NCI-H2029 (cell line): ENCODE measurements at regions not wholly inside any gene's neighbourhood (a gene's known extent, or its start where the extent isn't known, plus 50 kb on each side); places are given as distances from the start of the nearest gene placed in this dataset.
"Not testable (repeated sequence)": the region's sequence is repeated elsewhere in the genome, so short reads cannot be mapped to it uniquely, and the experiment has no call there.

Source experiments
- DNase-seq: peaks from one replicate; lab custom pipeline; 2025; lab: John Stamatoyannopoulos, UW

DNA sequence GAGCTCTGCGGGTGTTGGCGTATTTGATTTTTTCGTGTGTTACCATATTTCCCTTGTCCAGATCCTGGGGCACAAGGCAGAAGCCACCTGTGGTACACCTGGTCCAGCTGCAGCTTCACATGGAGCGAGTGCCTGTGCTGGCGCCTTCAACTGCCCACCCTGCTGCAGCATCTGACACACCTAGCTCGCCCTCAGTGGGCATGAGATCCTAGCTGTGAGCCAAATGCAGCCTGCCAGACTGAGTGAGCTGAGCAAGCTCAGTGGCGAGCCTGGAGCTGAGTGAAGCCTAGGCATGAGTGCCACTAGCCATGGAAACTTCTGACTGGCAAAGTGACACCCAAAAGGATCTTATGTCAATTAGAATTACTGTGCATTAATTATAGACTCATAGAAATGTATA lies 1226.8 kb upstream of the FLRT2 start:
- DNase-seq: no peak

DNA sequence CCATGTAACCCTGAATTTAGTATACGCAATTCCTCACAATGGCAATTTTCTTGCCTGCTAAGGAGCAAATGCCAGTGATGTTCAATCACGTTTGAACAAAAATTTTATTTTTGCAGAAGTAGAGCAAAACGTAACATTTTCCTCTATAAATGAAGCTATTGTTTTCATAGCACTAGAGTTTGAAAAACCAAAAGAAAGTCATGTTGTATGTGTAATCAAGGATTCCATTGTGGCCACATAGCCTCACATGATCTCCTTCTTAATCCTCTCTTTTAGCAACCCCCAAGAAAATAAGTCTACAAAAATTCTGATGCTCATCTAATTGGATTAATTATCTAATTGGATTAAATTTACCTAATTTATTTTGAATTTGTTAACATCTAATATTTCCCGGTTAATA lies 1217.4 kb upstream of the FLRT2 start:
- no peak for DNase-seq

DNA sequence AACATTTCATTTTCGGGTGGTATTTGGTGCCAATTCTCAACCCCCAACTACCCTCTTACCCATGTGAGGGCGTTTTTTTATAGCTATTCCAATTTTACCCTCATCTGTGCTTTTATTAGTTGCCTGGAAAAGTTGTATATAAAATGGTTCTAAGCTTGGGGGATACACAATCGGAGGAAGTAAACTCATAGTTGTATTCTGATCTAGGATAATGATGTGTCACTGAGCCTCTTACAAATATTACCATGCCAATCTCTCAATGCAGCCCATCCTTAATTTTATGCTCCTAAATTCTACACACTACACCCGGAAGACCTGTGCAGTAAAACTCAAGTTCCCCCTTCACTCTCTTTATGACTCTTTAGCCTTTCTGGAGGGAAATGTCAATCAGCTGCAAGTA lies 1206.5 kb upstream of the FLRT2 start:
- DNase-seq: no peak

DNA sequence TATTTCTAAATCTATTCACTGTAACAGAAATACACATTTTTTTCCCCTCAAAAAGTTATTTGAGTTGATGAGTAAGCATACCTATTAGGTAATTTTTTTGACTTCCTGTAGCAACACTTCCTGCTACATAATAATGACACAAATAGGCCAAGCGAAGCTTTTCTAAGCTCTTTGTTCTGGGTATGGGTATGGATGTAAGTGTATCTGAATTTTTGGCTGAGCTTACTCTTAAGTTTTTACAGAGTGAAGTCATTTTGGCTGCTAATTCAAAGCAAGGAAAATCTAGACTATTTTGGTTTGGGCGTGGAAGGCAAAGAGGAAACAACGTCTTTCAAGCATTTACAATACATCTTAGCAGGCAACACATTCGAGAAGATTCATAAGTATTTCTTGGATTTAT lies 1206.0 kb upstream of the FLRT2 start:
- DNase-seq: no peak

DNA sequence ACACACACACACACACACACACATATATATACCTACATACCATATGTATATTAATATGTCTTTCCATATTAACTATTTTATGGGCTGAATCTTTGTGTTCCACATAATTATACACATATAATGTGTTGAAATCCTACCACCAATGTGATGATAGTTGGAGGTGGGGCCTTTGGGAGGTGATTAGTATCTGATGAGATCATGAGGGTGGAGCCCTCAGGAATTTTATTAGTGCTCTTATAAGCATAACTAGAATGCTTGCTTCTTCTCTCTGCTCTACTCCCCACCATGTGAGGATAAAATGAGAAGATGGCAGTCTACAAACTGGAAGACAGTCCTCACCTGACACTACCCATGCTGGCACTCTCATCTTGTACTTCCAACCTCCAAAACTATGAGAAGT lies 1193.5 kb upstream of the FLRT2 start:
- no peak for DNase-seq

DNA sequence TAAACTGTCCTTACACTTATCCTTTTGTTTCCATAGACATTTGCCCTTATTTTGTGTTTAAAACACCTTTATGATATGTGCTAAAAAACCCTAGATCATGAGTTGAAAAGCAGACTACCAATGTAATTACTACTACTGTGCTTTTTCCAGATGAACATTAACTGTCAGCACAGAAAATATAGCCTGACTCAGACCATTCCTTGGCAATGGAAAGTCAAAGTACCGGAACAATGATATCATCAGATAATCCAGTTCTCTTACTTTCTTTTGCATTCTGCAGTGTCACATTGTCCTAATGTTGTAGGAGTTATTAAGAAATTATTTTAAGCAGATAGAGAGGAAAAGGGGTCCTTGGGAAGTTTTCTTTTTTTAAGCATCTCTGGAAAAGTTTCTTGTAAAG lies 1189.0 kb upstream of the FLRT2 start:
- DNase-seq: no peak

DNA sequence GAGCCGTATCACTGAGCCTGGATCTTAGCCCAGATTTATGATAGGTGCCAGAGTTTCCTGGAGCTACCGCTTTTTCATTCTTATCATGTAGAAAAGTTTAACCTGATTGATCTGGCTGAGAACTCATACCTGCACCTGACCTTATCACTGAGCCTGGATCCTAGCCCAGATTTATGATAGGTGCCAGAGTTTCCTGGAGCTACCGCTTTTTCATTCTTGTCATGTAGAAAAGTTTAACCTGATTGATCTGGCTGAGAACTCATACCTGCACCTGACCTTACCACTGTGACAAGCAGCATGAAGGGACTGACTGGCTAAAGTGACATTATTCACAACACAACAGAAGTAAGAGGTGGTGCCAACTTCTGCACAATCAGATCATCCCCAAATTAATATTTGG lies 1188.1 kb upstream of the FLRT2 start:
- DNase-seq: not testable (repeated sequence)

DNA sequence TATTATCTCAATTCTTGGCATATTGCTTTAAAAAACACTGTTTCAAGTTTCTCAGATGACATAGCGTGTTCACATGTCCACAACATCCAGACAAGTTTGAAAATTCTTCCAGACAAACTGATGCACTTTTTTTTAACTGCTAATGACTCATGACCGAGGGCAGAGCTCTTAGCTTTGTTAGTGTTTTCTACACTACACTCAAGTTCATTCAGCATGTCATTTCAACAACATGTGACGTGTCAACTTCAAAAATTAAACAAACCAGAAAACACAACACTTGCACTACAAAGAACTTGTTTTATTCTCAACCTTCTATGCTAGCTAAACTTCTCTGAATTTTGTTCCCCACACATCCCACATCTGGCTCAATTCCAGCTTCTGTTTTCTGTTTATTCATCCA lies 1186.3 kb upstream of the FLRT2 start:
- DNase-seq: no peak

DNA sequence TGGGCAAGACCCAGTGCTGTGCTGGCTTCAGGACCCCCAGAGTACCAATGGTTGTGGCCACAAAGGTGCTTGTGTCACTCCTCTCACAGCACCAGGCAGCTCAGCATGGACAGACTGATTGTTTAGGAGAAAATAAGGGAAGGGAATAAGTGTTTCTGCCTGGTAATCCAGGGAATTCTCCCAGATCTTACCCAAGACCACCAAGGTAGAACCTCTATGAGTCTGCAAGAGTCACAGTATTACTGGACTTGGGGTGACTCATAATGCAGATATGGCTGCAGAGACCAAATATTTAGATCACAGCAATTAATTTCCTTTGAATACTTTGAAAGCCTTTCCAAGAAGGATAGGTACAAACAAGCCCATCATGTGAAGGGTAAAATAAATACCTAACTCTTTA lies 1178.3 kb upstream of the FLRT2 start:
- DNase-seq: no peak

DNA sequence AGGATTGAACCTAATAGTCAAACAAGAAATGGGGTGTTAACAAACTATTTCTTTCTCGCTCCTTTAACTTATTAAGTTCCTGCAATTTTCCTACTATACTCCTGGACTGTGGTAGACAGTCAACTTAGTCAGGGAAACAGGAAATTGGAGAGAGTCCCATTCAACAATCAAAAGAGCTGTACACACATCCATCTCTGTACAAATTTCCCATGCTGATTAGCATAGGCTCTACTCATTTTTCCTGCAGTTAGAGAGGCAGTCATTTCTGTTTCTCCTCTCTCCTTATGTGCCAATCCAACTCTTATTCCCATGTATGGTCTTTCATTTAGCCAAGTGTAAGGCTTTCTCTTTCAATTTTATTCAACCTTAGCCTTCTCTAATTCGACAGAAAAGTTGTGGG lies 1168.5 kb upstream of the FLRT2 start:
- DNase-seq: no peak

DNA sequence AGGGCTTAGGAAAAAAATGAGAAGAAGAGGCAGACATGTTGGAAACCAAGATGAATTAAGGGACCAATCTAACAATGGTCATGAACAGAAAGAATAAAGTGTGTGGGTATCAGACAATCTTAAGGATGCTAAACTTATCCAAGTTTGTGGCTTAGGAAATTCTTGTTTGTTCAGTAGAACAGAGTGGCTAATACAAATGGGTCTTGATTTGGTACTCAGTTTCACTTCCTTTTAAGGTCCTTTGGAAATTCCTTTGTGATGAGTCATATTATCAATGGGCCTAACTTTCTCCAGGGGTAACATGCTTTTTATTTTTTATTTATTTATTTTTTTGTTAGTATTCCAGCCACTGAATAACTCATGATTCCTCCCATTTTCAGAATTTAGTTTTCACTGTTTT lies 1154.7 kb upstream of the FLRT2 start:
- no peak for DNase-seq

DNA sequence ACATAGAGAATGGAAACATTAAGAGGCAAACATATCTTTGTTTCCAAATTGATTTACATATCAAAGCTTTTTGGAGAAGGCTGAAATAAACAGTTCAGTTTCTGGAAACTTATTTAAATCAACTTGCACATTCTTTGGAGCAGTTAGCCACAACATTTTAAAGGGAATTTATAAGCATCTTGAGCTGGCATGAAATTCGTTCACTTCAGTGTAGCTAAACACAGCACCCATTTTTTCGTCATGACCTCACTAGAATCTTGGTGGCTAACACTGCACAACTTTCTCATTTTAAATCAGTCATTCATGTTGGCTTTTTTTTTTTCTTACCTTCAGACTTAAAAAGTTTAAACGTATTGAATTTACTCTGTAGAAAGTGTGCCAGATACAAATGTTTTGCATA lies 1139.9 kb upstream of the FLRT2 start:
- DNase-seq: no peak

DNA sequence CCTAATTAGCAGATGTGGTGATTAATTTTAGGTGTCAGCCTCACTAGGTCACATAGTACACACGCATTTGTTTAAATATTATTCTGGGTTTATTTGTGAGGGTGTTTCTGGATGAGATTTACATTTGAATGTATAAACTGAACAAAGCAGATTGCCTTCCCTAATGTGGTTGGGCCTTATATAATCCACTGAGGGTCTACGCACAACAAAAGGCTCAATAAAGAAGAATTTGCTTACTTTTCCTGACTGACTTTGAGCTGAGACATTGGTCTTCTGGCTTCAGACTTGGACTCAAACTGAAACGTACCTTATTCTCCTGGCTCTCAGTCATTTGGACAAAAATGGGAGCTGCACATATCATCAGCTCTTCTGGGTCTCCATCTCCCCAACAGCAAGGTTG lies 1132.3 kb upstream of the FLRT2 start:
- no peak for DNase-seq

DNA sequence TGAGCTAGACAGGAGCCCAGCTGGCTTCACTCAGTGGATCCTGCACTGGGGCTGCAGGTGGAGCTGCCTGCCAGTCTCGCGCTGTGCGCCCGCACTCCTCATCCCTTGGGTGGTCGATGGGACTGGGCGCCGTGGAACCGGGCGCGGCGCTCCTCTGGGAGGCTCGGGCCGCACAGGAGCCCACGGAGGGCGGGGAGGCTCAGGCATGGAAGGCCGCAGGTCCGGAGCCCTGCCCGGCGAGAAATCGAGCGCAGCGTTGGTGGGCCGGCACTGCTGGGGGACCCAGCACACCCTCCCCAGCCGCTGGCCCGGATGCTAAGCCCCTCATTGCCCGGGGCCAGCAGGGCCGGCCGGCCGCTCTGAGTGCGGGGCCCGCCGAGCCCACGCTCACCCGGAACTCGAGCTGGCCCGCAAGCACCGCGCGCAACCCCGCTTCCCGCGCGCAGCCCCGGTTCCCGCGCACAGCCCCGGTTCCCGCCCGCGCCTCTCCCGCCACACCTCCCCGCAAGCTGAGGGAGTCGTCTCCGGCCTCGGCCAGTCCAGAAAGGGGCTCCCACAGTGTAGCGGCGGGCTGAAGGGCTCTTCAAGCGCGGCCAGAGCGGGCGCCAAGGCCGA lies 1130.5 kb upstream of the FLRT2 start:
- DNase-seq: no peak

DNA sequence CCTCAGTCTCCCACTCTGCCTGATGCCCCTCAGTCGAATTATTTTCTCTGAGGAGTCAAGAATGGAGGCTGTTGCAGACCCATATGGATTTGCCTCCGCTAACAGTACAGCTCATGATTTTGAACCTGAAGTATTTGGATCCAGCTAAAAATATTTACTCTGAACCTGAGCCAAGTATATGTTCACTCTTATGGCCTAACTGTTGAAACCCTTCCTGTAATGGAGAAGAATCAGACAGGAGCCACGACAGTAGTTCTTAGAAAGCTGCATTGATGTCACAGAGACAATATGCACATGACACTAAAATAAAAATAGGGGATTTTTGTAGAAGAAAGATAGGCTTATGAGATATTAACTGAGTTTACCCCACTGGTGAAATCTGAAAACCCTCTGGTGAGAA lies 1128.3 kb upstream of the FLRT2 start:
- DNase-seq: no peak

DNA sequence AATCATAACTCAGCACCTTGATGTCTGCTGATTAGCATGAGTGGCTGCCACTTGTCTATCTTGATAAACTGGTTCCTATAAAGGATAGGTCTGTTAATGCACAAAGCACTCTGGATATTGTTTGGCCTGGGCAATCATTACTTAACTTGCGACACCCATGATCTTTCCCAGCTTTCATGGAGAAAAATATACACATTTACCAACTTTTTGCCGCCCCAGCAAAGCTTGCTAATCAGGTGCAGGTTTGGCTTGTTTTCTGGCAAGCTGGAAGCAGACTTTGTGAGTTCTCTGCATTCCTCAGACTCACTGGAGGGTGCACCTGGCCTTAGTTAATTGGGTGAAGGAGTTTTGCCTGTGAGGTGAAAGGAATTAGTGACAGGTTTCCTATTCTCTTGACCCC lies 1126.4 kb upstream of the FLRT2 start:
- peak; percentile 29 for DNase-seq

DNA sequence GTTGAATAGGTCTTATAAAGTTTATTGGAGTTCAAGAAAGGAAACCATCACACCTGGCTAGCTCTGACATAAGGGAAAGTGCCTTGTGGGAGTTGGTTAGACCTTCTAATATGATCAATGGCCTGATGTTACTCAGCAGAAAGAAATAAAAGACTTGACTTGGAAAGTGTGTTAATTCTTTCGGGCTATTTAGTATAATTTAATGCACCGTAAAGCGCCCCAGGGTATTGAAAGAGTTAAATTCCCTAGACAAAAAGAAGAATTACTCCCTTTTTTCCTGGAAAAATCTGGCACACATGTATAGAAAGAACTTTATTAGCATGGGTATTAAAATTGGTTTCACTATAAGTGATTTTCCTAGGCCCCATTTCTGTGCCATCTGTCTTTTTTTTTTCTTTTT lies 1125.7 kb upstream of the FLRT2 start:
- no peak for DNase-seq

DNA sequence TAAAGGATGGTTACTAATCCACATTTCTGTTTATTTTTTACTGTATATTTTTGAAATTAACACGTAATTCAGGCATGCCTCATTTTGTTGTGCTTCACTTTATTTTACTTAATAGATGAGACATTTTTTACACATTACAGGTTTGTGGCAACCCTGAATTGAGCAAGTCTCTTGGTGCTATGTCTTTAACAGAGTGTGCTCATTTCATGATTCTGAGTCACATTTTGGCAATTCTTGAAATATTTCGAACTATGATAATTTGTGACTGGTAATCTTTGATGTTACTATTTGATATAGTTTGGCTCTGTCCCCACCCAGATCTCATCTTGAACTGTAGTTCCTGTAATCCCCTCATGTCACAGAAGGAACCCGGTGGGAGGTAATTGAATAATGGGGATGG lies 1120.5 kb upstream of the FLRT2 start:
- no peak for DNase-seq

DNA sequence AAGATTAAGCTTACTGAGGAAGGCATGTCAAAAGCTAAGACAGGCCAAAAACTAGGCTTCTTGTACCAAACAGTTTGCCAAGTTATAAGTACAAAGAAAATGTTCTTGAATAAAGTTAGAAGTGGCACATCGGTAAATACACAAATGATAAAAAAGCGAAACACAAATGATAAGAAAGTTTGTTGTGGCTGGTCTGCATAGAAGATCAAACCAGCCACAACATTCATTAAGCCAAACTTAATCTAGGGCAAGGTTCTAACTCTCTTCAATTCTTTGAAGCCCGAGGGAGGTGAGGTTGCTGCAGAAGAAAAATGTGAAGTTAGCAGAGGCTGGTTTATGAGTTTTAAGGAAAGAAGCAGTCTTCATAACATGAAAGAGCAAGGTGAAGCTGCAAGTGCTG lies 1119.6 kb upstream of the FLRT2 start:
- DNase-seq: no peak

DNA sequence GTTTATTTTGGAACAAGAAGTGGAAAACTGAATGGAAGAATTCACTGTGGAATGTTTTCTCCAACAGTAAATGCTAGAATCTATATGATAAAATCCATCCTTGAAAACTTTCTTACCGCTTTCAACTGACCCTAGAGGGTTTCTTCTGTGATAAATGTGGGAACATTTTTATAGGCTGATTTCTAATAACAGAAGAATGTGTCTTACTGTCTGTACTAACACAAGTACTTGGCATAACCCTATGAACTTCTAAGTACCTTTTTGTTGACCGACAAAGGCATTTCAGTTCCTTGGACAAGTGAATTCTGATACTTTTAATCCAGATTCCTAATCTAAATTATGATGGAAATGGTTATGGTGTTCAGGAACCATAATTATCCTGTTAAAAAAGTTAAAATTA lies 1109.7 kb upstream of the FLRT2 start:
- DNase-seq: no peak

DNA sequence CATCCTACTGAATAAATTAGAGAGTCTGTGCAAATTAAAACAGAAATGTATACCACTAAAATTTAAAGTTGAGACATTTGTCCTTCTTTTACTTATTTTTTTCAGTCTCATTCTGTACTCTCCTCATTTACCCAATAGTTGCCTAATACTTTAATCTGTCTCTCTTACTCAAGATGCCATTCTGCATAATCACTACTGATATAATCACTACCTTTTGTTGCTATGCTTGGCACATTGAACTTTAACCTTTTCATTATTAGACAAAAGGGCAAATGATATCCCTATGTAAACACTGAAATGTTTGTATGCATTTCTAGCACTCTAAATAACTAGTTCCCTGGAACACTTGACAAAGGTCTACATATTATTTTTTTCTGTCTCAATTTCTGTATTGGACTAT lies 1108.3 kb upstream of the FLRT2 start:
- peak; percentile 9 for DNase-seq

DNA sequence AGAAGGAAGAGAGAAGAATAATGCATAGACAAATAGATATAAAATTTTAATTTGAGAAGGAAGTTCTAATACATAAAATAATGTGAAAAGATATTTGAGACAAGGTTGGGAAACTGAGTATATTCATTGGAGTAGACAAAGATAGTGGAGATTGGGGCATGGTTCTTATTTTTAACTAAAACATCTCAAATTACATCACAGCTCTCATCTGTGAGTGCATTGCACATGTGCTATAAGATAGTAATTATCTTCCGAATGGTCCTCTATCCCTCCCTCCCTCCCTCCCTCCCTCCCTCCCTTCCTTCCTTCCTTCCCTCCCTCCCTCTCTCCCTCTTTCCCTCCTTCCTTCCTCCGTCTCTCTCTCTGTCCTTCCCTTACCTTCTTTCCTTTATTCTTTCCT lies 1104.0 kb upstream of the FLRT2 start:
- no peak for DNase-seq

DNA sequence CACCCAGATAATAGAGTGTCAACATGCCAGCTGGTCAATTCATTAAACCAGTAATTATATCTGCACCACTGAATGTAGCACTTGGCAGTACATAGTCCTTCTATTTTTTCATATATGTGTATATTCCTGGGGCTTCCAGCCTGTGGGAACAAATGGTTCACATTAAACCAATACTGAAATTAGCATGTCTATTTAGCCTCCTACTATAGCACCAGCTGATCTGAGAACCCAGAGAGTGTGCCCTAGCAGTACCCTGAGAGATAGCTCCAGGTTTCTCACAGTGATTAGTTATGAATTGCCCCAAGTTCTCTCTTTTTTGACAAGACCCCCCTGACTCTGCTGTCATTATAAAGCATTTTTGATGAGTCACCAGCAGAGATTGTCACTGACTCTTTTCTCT lies 1097.3 kb upstream of the FLRT2 start:
- DNase-seq: no peak

DNA sequence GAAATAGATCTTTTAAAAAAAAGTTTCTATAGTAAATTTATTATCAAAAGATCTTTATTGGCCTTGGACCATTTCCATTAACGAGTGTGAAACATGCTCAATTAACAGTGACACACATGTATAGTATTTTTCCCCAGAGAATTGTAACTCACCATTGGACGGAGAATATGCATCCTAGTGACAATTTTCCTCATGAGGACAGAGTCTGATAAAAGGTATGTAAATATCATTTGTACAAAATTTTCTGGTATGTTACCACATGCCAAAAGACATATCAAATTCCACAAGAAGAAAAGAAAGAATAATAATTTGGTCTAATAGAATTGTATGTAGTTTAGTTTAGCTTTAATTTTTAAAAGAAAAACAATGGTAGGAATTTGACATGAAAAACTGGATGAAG lies 1096.0 kb upstream of the FLRT2 start:
- no peak for DNase-seq

DNA sequence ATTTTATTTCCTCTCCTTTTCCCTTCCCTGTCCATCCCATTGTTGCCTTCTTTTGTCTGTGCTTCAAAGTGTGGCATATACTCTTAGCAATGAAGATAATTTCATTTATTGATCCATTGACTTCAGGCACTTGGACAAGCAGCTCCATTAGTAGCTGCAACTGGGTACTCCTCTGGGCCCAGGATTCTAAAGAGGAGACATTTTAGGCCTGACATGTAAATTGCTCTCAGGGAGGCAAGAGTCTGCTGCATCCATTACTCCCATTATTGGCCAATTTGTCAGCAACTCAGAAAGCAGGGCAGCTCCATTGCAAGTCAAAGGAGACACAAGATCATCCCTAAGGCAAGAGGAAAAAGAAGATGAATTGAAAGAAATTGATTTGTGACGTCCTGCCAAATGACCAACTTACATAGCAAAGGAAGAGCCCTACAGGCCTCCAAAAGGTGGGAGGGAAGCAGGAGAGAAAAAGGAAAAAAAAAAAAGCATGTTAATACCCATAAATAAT lies 1094.1 kb upstream of the FLRT2 start:
- DNase-seq: no peak
